ENCODE measurements at regions not wholly inside any gene's neighbourhood (a gene's known extent, or its start where the extent isn't known, plus 50 kb on each side); places are given as distances from the start of the nearest gene placed in this dataset.

GRCh38 chr10:124342136-124342820, 76.4 kb downstream of the OAT start:
- in situ Hi-C loops (cut with HindIII; ENCODE audit: low sequenced_read_pairs), result no loop called here
- no peak for DNase-seq (ENCODE audit: low read depth, low spot score)
- TF ChIP-seq CTCF (IDR thresholded peaks at IDR 0.05; ENCODE audit: low read depth, low read length), result no peak
- no peak overlapping the region for H3K4me3 ChIP-seq (ENCODE audit: low read depth, low read length)

DNA sequence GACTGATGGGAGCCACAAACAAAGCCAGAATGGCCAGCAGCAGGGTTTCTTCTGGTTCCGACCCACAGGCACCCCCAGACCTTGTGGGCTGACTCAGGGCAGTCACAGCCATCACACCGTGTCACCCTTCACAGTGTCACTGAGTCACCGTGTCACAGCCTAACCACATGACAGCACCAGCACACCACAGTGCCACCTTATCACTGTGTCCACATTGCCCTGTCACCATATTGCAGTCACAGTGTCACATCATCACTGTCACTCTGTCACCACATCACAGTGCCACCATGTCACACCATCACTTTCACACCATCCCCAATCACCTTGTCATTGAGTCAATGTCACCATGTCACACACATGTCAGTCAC, 77.0 kb downstream of the OAT start:
- no peak overlapping the region for H3K4me3 ChIP-seq (ENCODE audit: low read depth, low read length)
- TF ChIP-seq CTCF (IDR thresholded peaks at IDR 0.05; ENCODE audit: low read depth, low read length), result no peak
- no peak for DNase-seq (ENCODE audit: low read depth, low spot score)
- in situ Hi-C loops (cut with HindIII; ENCODE audit: low sequenced_read_pairs), result no loop called here

GRCh38 chr10:124340033-124340760, 78.5 kb downstream of the OAT start:
- peak; percentile 88 for DNase-seq (ENCODE audit: low read depth, low spot score)
- H3K4me3 ChIP-seq (ENCODE audit: low read depth, low read length), result no peak overlapping the region
- in situ Hi-C loops (cut with HindIII; ENCODE audit: low sequenced_read_pairs), result no loop called here
- no peak for TF ChIP-seq CTCF (IDR thresholded peaks at IDR 0.05; ENCODE audit: low read depth, low read length)

DNA sequence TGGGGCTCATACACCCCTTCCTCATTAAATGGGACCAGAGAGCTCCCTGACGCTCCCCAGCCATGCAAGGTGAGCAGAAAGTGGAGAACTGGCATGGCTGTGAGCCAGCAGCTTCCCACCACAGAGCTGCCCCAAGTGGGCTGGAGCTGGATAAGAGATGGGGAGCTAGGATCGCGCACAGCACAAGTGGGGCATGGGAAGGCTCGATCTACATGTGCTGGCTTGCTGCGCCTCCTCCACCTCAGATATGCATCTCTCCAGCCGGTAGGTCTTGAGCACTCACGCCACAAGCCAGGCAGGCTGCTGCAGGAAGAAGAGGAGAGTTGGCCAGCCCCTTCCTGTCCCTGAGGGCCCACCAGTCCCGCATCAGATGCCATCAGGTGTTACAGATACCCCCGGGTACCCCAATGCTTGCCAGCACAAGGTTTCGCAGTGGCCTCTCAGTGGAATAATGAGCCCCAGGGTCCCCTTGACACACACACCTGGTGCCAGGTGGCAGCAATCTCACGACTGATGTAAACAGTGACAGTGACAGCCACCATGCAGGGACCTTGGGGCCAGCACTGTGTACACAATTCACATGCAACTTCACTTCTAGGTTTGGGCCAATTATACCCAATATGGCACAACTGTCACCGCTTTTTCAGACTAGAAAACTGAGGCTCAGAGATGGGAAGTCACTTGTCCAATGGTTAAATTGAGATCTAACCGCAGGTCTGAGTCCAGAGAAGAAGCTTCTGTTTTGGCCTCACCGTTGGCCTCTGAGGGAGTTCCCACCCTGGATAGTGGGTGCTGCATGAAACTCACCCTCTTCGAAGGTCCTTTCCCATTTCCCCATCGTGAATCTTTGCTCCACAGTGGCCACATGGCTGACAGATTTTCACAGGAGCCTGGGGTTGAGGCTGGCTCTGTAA, 79.3 kb downstream of the OAT start:
- in situ Hi-C loops (cut with HindIII; ENCODE audit: low sequenced_read_pairs), result no loop called here
- TF ChIP-seq CTCF (IDR thresholded peaks at IDR 0.05; ENCODE audit: low read depth, low read length), result no peak
- no peak overlapping the region for H3K4me3 ChIP-seq (ENCODE audit: low read depth, low read length)
- no peak for DNase-seq (ENCODE audit: low read depth, low spot score)

DNA sequence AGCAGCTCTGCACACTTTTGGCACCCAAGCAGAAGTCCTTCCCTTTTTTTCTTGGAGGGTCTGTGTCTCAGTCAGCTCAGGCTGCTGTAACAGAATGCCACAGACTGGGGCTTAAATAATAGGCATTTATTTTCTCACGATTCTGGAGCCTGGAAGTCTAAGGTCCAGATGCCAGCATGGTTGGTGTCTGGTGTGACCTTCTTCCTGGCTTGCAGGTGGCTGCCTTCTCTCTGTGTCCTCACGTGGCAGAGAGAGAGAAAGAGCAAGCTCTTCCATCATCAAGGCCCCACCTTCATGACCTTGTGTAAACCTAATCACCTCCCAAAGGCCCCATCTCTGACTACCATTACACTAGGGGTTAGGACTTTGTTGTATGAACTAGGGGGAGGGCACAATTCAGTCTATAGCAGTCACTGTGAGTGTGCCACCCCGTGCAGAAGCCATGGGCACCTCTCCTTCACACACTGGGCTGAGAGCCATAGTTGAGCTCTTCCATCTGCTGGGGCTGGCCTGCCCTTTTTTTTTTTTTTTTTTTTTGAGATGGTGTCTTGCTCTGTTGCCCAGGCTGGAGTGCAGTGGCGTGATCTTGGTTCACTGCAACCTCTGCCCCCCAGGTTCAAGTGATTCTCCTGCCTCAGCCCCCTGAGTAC, 80.3 kb downstream of the OAT start:
- in situ Hi-C loops (cut with HindIII; ENCODE audit: low sequenced_read_pairs), result no loop called here
- H3K4me3 ChIP-seq (ENCODE audit: low read depth, low read length), result no peak overlapping the region
- no peak for DNase-seq (ENCODE audit: low read depth, low spot score)
- no peak for TF ChIP-seq CTCF (IDR thresholded peaks at IDR 0.05; ENCODE audit: low read depth, low read length)

DNA sequence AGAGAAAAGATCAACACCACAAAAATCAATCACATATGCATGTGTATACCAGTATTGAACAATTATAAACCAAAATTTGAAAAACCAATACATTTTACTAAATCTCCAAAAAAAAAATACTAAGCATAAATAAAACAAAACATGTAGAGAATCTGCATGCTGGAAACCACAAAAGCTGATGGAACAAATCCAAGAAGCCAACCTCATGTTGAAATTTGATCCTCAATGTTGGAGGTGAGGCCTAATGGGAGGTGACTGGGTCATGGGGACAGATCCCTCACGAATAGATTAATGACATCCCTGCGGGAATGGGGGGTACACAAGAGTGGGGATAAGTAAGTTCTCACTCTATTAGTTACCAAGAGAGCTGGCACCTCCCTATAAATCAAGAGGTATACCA, 82.5 kb downstream of the OAT start:
- DNase-seq (ENCODE audit: low read depth, low spot score), result peak; percentile 22
- in situ Hi-C loops (cut with HindIII; ENCODE audit: low sequenced_read_pairs), result no loop called here
- TF ChIP-seq CTCF (IDR thresholded peaks at IDR 0.05; ENCODE audit: low read depth, low read length), result no peak
- no peak overlapping the region for H3K4me3 ChIP-seq (ENCODE audit: low read depth, low read length)

Data from astrocyte of the spinal cord (primary cell).